Fibroblast of lung (primary cell): ENCODE measurements at regions not wholly inside any gene's neighbourhood (a gene's known extent, or its start where the extent isn't known, plus 50 kb on each side); places are given as distances from the start of the nearest gene placed in this dataset.

Source experiments
- DNase-seq, 2 donors: peaks; one replicate each; pipeline versions ENCODE4 v3.0.0 to v3.0.0-alpha.2; 2010; ENCODE audit warnings: low read depth in 2 of 2
- H2AFZ ChIP-seq: 2 replicates; pipeline ENCODE4 v1.5.1; 2012; ENCODE audit warnings: low read length, control low read depth, inconsistent platforms
- H3K27ac ChIP-seq: 2 replicates; pipeline ENCODE4 v1.5.1; 2011; ENCODE audit warnings: low read length, control low read depth; ENCODE audit not compliant: insufficient read depth
- H3K27me3 ChIP-seq: 2 replicates; pipeline ENCODE4 v1.5.1; 2011; ENCODE audit warnings: mild to moderate bottlenecking, low read length; ENCODE audit not compliant: control insufficient read depth, insufficient read depth
- H3K36me3 ChIP-seq: 2 replicates; pipeline ENCODE4 v1.5.1; 2011; ENCODE audit warnings: low read length; ENCODE audit not compliant: control insufficient read depth, insufficient read depth
- H3K4me1 ChIP-seq: 2 replicates; pipeline ENCODE4 v1.5.1; 2011; ENCODE audit warnings: low read length; ENCODE audit not compliant: control insufficient read depth, insufficient read depth; ENCODE audit errors: extremely low read depth
- H3K4me2 ChIP-seq: 2 replicates; pipeline ENCODE4 v1.5.1; 2011; ENCODE audit warnings: low read length, control low read depth; ENCODE audit not compliant: insufficient read depth; ENCODE audit errors: extremely low read depth
- H3K4me3 ChIP-seq, 4 experiments: fragments of 200-600 bp in 1 of 4; sonication (generic) in 1 of 4; replicated peaks in 1 of 4; 2 replicates each; pipeline ENCODE4 v1.5.1; 2011 to 2016; ENCODE audit warnings: low read length in 4 of 4, low read depth in 3 of 4, mild to moderate bottlenecking in 3 of 4, control low read depth in 2 of 4, inconsistent platforms in 1 of 4, mixed read lengths in 1 of 4; ENCODE audit not compliant: insufficient read depth in 1 of 4; ENCODE audit errors: control extremely low read depth in 1 of 4
- H3K79me2 ChIP-seq: 2 replicates; pipeline ENCODE4 v1.5.1; 2012; ENCODE audit warnings: mild to moderate bottlenecking, low read length, inconsistent platforms; ENCODE audit not compliant: control insufficient read depth, insufficient read depth
- H3K9ac ChIP-seq: 2 replicates; pipeline ENCODE4 v1.5.1; 2011; ENCODE audit warnings: mild to moderate bottlenecking, low read length, control low read depth; ENCODE audit not compliant: insufficient read depth
- H3K9me3 ChIP-seq: 2 replicates; pipeline ENCODE4 v1.5.1; 2012; ENCODE audit warnings: low read depth, low read length; ENCODE audit not compliant: control insufficient read depth, insufficient read depth
- H4K20me1 ChIP-seq: 2 replicates; pipeline ENCODE4 v1.5.1; 2011; ENCODE audit warnings: low read length; ENCODE audit not compliant: control insufficient read depth, insufficient read depth; ENCODE audit errors: extremely low read depth
- CTCF ChIP-seq, 2 donors: IDR thresholded peaks in 1 of 2; conservative IDR thresholded peaks in 1 of 2; 1 replicate in 1 of 2; 2 replicates in 1 of 2; pipeline ENCODE4 v1.5.1; 2011 to 2012; ENCODE audit warnings: low read length in 2 of 2, control low read depth in 1 of 2, inconsistent platforms in 1 of 2, low read depth in 1 of 2, mild to moderate bottlenecking in 1 of 2
- EZH2 ChIP-seq: IDR thresholded peaks from 2 replicates; pipeline ENCODE4 v1.5.1; 2012; ENCODE audit warnings: low read length, control low read depth, mild to moderate bottlenecking; ENCODE audit errors: missing control alignments

GRCh38 chr11:128346804-128347203 lies 240.6 kb downstream of the ETS1 start:
- TF ChIP-seq EZH2, result no peak
- no peak for TF ChIP-seq CTCF (conservative IDR thresholded peaks at IDR 0.05 in 1 of 2, IDR thresholded peaks at IDR 0.05 in 1 of 2; ENCODE audit: low read depth in 1 of 2, low read length in 2 of 2)
- no peaks in the 10 kb centered on the region for H3K4me1 ChIP-seq
- H3K9me3 ChIP-seq, result no peaks in the 10 kb centered on the region
- no peak overlapping the region for H2AFZ ChIP-seq
- H3K4me3 ChIP-seq, result no peak overlapping the region
- no peaks in the 10 kb centered on the region for H4K20me1 ChIP-seq
- H3K27me3 ChIP-seq, result no peaks in the 10 kb centered on the region
- no peak overlapping the region for H3K4me2 ChIP-seq
- DNase-seq, result peak; percentile 46 to 90
- no peaks in the 10 kb centered on the region for H3K36me3 ChIP-seq
- H3K9ac ChIP-seq, result no peak overlapping the region
- H3K27ac ChIP-seq, result no peak overlapping the region
- no peaks in the 10 kb centered on the region for H3K79me2 ChIP-seq

DNA sequence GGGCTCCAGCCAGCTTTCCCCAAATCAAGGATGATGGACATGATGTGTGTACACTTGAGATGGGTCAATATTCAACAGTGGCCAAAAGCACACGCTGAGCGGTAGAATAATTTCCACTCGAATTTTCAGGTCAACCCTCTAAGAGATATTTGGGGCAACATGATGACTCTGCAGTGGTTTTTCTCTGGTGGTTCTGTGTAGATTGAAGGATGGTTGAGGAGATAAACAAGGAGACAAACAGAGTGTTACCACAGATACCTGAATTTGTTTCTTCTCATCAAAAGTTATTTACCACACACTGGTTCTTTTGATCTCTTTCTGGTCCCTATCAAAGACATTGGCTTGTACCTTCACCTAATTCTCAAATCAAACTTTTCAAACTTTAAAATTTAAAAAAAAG lies 242.0 kb downstream of the ETS1 start:
- no peaks in the 10 kb centered on the region for H3K36me3 ChIP-seq
- no peaks in the 10 kb centered on the region for H3K9me3 ChIP-seq
- no peaks in the 10 kb centered on the region for H3K27me3 ChIP-seq
- no peaks in the 10 kb centered on the region for H3K4me1 ChIP-seq
- H3K4me3 ChIP-seq, result no peak overlapping the region
- H3K79me2 ChIP-seq, result no peaks in the 10 kb centered on the region
- H2AFZ ChIP-seq, result no peak overlapping the region
- TF ChIP-seq CTCF (conservative IDR thresholded peaks at IDR 0.05 in 1 of 2, IDR thresholded peaks at IDR 0.05 in 1 of 2; ENCODE audit: low read depth in 1 of 2, low read length in 2 of 2), result no peak
- TF ChIP-seq EZH2, result no peak
- H4K20me1 ChIP-seq, result no peaks in the 10 kb centered on the region
- no peak overlapping the region for H3K27ac ChIP-seq
- no peak for DNase-seq
- no peak overlapping the region for H3K4me2 ChIP-seq
- no peak overlapping the region for H3K9ac ChIP-seq

GRCh38 chr11:128343870-128344269 lies 243.5 kb downstream of the ETS1 start:
- Histone ChIP-seq H3K36me3 (no peaks in the 10 kb centered on the region), H3K27ac (no peak overlapping the region), H3K4me2 (no peak overlapping the region), H3K4me3 (no peak overlapping the region), H3K9me3 (no peaks in the 10 kb centered on the region), H3K9ac (no peak overlapping the region), H3K79me2 (no peaks in the 10 kb centered on the region), H3K27me3 (no peaks in the 10 kb centered on the region), H4K20me1 (no peaks in the 10 kb centered on the region), H3K4me1 (no peaks in the 10 kb centered on the region), H2AFZ (no peak overlapping the region)
- no peak for TF ChIP-seq CTCF (conservative IDR thresholded peaks at IDR 0.05 in 1 of 2, IDR thresholded peaks at IDR 0.05 in 1 of 2; ENCODE audit: low read depth in 1 of 2, low read length in 2 of 2)
- no peak for TF ChIP-seq EZH2
- DNase-seq, result no peak
